ENCODE measurements at regions not wholly inside any gene's neighbourhood (a gene's known extent, or its start where the extent isn't known, plus 50 kb on each side); places are given as distances from the start of the nearest gene placed in this dataset.

DNA sequence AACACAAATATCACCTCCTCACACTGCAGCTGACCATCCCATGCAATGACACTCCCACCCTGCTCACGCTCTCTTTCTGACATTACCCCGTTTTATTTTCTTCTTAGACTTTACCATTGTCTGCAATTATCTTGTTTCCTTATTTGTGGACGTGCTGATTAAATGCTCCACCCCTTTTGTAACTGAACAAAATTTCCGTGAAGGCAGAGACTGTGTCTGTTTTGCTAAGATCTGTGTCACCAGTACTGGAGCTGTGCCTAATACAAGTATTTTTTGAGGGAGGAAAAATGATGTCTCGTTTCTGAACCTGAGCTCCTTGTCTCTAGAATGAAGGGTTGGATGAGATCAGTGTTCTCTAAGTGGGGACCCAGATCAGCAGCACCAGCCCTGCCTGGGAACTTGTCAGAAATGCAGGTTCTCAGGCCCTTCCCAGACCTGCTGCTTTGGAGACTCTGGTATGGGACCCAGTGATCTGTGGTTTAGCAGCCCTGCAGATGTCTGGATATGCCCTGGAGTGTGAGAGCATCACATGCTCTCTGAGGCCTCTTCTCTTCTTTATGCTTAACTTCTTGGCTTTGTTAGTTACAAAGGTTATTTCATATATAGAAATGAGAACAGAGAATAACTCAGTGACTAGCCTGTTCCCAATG lies 181.7 kb upstream of the GAS1 start:
- no peak for TF ChIP-seq POLR2AphosphoS5 (IDR thresholded peaks at IDR 0.05; ENCODE audit: low read depth, low read length)
- no peak for TF ChIP-seq POLR2A (IDR thresholded peaks at IDR 0.05; ENCODE audit: low read depth, low read length)
- TF ChIP-seq TAF1 (IDR thresholded peaks at IDR 0.05; ENCODE audit: borderline replicate concordance, low read depth, low read length), result no peak

All from GM12892 (cell line).